ENCODE measurements at regions not wholly inside any gene's neighbourhood (a gene's known extent, or its start where the extent isn't known, plus 50 kb on each side); places are given as distances from the start of the nearest gene placed in this dataset.
"Not testable (repeated sequence)": the region's sequence is repeated elsewhere in the genome, so short reads cannot be mapped to it uniquely, and the experiment has no call there.

GRCh38 chr18:35876243-35876642, 96.2 kb upstream of the RMP24 start:
- DNase-seq (ENCODE audit: low spot score), result no peak

GRCh38 chr18:35880788-35881455, 91.6 kb upstream of the RMP24 start:
- no peak for DNase-seq (ENCODE audit: low spot score)

GRCh38 chr18:35888329-35888728, 84.2 kb upstream of the RMP24 start:
- DNase-seq (ENCODE audit: low spot score), result no peak

GRCh38 chr18:35889677-35890076, 82.8 kb upstream of the RMP24 start:
- no peak for DNase-seq (ENCODE audit: low spot score)

GRCh38 chr18:35890323-35890722, 82.2 kb upstream of the RMP24 start:
- no peak for DNase-seq (ENCODE audit: low spot score)

- no peak for DNase-seq (ENCODE audit: low spot score)
These were observed 80.4 kb upstream of the RMP24 start for GRCh38 chr18:35892118-35892517.

- not testable (repeated sequence) for DNase-seq (ENCODE audit: low spot score)
These were observed 75.0 kb upstream of the RMP24 start for GRCh38 chr18:35897481-35897880.

GRCh38 chr18:35904389-35905037, 68.0 kb upstream of the RMP24 start:
- no peak for DNase-seq (ENCODE audit: low spot score)

GRCh38 chr18:35905436-35905835, 67.0 kb upstream of the RMP24 start:
- DNase-seq (ENCODE audit: low spot score), result no peak

GRCh38 chr18:35906291-35906690, 66.2 kb upstream of the RMP24 start:
- not testable (repeated sequence) for DNase-seq (ENCODE audit: low spot score)

GRCh38 chr18:35910327-35910726, 62.2 kb upstream of the RMP24 start:
- no peak for DNase-seq (ENCODE audit: low spot score)

- no peak for DNase-seq (ENCODE audit: low spot score)
These were observed 60.1 kb upstream of the RMP24 start for GRCh38 chr18:35912332-35912731.

- no peak for DNase-seq (ENCODE audit: low spot score)
These were observed 57.4 kb upstream of the RMP24 start for GRCh38 chr18:35915056-35915455.

- DNase-seq (ENCODE audit: low spot score), result no peak
These were observed 55.4 kb upstream of the RMP24 start for GRCh38 chr18:35917043-35917442.

- no peak for DNase-seq (ENCODE audit: low spot score)
These were observed 53.9 kb upstream of the RMP24 start for GRCh38 chr18:35918564-35918963.

GRCh38 chr18:35919179-35919578, 53.3 kb upstream of the RMP24 start:
- DNase-seq (ENCODE audit: low spot score), result no peak

GRCh38 chr18:35920623-35921022, 51.9 kb upstream of the RMP24 start:
- DNase-seq (ENCODE audit: low spot score), result no peak

All from AG20443 (cell line).